ENCODE measurements at regions not wholly inside any gene's neighbourhood (a gene's known extent, or its start where the extent isn't known, plus 50 kb on each side); places are given as distances from the start of the nearest gene placed in this dataset.
"Not testable (repeated sequence)": the region's sequence is repeated elsewhere in the genome, so short reads cannot be mapped to it uniquely, and the experiment has no call there.

- H3K36me3 ChIP-seq (ENCODE audit: control insufficient read depth in 3 of 3, insufficient read depth in 3 of 3, low read length in 3 of 3), result peaks cover 12 to 19% (median 13%) of the 10 kb centered on the region in 3 donors
- no peak overlapping the region for H3K27ac ChIP-seq (ENCODE audit: low read depth, low read length)
- no peaks in the 10 kb centered on the region for H3K4me1 ChIP-seq (ENCODE audit: control insufficient read depth in 3 of 3, insufficient read depth in 3 of 3, low read length in 3 of 3)
- no peak overlapping the region for H3K9ac ChIP-seq (ENCODE audit: low read depth in 1 of 3, low read length in 3 of 3)
- H3K27me3 ChIP-seq (ENCODE audit: control insufficient read depth in 3 of 3, insufficient read depth in 3 of 3, low read length in 3 of 3), result no peaks in the 10 kb centered on the region
- H3K4me3 ChIP-seq (ENCODE audit: low read length in 3 of 3), result no peak overlapping the region
- no peaks in the 10 kb centered on the region for H3K9me3 ChIP-seq (ENCODE audit: control insufficient read depth in 3 of 3, low read length in 3 of 3)
These were observed 129.0 kb downstream of the CRYBB2 start for GRCh38 chr22:25348391-25348790.

DNA sequence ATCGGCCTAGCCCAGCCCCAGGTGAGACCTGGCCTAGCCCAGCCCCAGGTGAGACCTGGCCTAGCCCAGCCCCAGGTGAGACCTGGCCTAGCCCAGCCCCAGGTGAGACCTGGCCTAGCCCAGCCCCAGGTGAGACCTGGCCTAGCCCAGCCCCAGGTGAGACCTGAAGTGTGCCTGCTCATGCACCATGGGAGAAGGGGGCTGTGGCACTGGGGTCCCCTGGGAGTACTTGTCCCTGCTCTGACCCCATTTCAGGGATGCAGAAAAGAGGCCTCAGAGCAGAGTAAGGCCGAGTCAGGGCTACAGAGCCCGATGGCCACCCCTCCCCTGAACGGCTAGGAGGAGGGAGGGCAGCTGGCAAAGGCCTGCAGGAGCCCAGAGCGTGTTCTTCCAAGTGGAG lies 129.6 kb downstream of the CRYBB2 start:
- H3K27ac ChIP-seq (ENCODE audit: low read depth, low read length); H3K9me3 ChIP-seq (ENCODE audit: control insufficient read depth in 3 of 3, low read length in 3 of 3); H3K27me3 ChIP-seq (ENCODE audit: control insufficient read depth in 3 of 3, insufficient read depth in 3 of 3, low read length in 3 of 3); H3K4me1 ChIP-seq (ENCODE audit: control insufficient read depth in 3 of 3, insufficient read depth in 3 of 3, low read length in 3 of 3); H3K4me3 ChIP-seq (ENCODE audit: low read length in 3 of 3); H3K9ac ChIP-seq (ENCODE audit: low read depth in 1 of 3, low read length in 3 of 3): not testable (repeated sequence)
- peaks cover 18 to 24% (median 18%) of the 10 kb centered on the region in 3 donors for H3K36me3 ChIP-seq (ENCODE audit: control insufficient read depth in 3 of 3, insufficient read depth in 3 of 3, low read length in 3 of 3)

DNA sequence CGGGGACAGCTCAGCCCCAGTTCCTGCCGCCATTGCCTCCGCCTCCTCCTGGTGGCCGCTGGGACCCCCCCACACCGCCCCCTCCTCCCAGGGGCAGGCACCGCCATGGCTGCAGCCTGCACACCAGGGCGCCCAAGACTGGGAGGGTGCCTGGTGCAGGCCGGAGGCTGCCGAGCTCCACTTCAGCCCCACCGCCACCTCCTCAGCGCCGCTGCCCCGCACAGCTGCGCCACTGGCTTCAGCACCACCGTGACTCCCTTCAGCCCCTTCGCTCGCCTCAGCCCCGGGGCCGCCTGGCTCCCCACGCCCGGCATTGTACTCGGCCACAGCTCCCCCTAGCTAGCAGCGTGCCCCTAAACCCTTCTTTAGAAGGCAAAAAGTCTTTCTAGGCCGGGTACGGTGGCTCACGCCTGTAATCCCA lies 131.1 kb downstream of the CRYBB2 start:
- Histone ChIP-seq H3K4me3 (ENCODE audit: low read length in 3 of 3) (no peak overlapping the region), H3K9me3 (ENCODE audit: control insufficient read depth in 3 of 3, low read length in 3 of 3) (no peaks in the 10 kb centered on the region), H3K27me3 (ENCODE audit: control insufficient read depth in 3 of 3, insufficient read depth in 3 of 3, low read length in 3 of 3) (no peaks in the 10 kb centered on the region), H3K4me1 (ENCODE audit: control insufficient read depth in 3 of 3, insufficient read depth in 3 of 3, low read length in 3 of 3) (no peaks in the 10 kb centered on the region), H3K36me3 (ENCODE audit: control insufficient read depth in 3 of 3, insufficient read depth in 3 of 3, low read length in 3 of 3) (peaks cover 26 to 32% (median 27%) of the 10 kb centered on the region in 3 donors), H3K27ac (ENCODE audit: low read depth, low read length) (no peak overlapping the region), H3K9ac (ENCODE audit: low read depth in 1 of 3, low read length in 3 of 3) (no peak overlapping the region)

GRCh38 chr22:25351631-25352293 lies 132.3 kb downstream of the CRYBB2 start:
- peaks cover 27 to 35% (median 30%) of the 10 kb centered on the region in 3 donors for H3K36me3 ChIP-seq (ENCODE audit: control insufficient read depth in 3 of 3, insufficient read depth in 3 of 3, low read length in 3 of 3)
- H3K27me3 ChIP-seq (ENCODE audit: control insufficient read depth in 3 of 3, insufficient read depth in 3 of 3, low read length in 3 of 3), result no peaks in the 10 kb centered on the region
- H3K4me3 ChIP-seq (ENCODE audit: low read length in 3 of 3), result no peak overlapping the region
- H3K27ac ChIP-seq (ENCODE audit: low read depth, low read length), result no peak overlapping the region
- H3K4me1 ChIP-seq (ENCODE audit: control insufficient read depth in 3 of 3, insufficient read depth in 3 of 3, low read length in 3 of 3), result no peaks in the 10 kb centered on the region
- H3K9me3 ChIP-seq (ENCODE audit: control insufficient read depth in 3 of 3, low read length in 3 of 3), result no peaks in the 10 kb centered on the region
- H3K9ac ChIP-seq (ENCODE audit: low read depth in 1 of 3, low read length in 3 of 3), result no peak overlapping the region

- H3K27me3 ChIP-seq (ENCODE audit: control insufficient read depth in 3 of 3, insufficient read depth in 3 of 3, low read length in 3 of 3), result no peaks in the 10 kb centered on the region
- H3K36me3 ChIP-seq (ENCODE audit: control insufficient read depth in 3 of 3, insufficient read depth in 3 of 3, low read length in 3 of 3), result peaks cover 28 to 39% (median 35%) of the 10 kb centered on the region in 3 donors
- H3K9me3 ChIP-seq (ENCODE audit: control insufficient read depth in 3 of 3, low read length in 3 of 3), result no peaks in the 10 kb centered on the region
These were observed 132.8 kb downstream of the CRYBB2 start for GRCh38 chr22:25352294-25352680.

DNA sequence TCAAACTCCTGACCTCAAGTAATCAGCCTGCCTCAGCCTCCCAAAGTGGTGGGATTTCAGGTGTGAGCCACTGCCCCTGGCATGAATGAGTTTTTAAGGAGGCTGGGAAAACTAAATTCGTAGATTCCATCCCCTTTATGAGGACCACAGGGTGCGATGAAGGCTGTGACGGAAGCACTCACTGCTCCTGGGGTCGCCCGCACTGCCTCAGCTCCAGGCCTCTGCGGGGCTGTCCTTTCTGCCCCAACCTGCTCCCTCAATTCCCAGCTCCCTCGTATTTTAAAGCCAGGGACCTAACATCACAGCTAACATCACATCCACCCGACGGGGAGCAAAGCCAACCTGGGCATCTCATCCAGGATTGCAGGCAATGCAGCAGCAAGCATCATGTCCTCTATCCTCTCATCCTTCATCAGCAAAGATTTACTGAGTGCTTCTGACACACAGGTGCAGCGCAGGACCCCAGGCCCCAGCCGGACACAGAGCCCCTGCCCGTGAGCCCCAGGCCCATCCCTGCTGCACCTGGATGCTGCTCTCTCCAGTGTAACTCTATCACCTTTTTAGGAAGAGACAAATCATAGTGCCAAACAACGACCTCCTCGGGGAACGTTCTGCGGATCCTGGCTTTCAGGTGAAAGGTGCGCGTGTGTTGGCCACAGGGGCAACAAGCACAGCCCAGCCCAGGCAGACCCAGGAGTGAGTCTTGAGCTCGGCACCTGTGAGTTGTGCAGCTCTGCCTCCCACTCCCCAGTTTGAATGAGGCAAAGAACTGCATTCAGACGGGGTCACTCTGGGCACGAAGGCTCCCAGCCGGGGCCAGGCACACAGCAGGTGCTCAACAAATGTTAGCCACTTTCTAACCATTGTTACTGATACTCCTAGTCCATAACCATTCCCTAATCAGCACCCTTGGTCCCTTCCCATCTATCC lies 134.3 kb downstream of the CRYBB2 start:
- Histone ChIP-seq H3K9ac (ENCODE audit: low read depth in 1 of 3, low read length in 3 of 3) (no peak overlapping the region), H3K4me1 (ENCODE audit: control insufficient read depth in 3 of 3, insufficient read depth in 3 of 3, low read length in 3 of 3) (no peaks in the 10 kb centered on the region), H3K36me3 (ENCODE audit: control insufficient read depth in 3 of 3, insufficient read depth in 3 of 3, low read length in 3 of 3) (peaks cover 28 to 43% (median 40%) of the 10 kb centered on the region in 3 donors), H3K27ac (ENCODE audit: low read depth, low read length) (no peak overlapping the region), H3K4me3 (ENCODE audit: low read length in 3 of 3) (no peak overlapping the region), H3K27me3 (ENCODE audit: control insufficient read depth in 3 of 3, insufficient read depth in 3 of 3, low read length in 3 of 3) (no peaks in the 10 kb centered on the region), H3K9me3 (ENCODE audit: control insufficient read depth in 3 of 3, low read length in 3 of 3) (no peaks in the 10 kb centered on the region)

More at GRCh38 chr22:25352294-25352680, 132.8 kb downstream of the CRYBB2 start:
- no peaks in the 10 kb centered on the region for H3K4me1 ChIP-seq (ENCODE audit: control insufficient read depth in 3 of 3, insufficient read depth in 3 of 3, low read length in 3 of 3)
- no peak overlapping the region for H3K4me3 ChIP-seq (ENCODE audit: low read length in 3 of 3)
- H3K27ac ChIP-seq (ENCODE audit: low read depth, low read length), result no peak overlapping the region
- H3K9ac ChIP-seq (ENCODE audit: low read depth in 1 of 3, low read length in 3 of 3), result no peak overlapping the region

DNA sequence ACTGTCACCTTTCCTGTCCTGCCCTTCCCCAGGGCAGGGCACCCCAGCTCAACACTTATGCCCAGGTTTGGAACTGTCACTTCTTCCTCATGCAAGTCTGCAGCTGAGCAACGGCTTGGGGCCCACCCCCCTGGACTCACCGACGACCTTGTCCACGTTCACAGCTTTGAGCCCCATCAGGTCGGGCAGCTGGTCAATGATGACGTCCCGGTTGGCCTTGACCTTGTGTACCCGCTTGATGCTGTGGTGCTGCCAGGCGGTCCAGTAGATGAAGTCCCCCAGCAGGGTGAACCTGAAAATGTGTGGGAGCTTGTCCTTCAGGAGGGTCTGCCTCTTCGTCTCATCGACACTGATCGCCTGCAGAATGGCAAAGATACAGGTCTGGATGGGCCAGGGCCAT lies 135.0 kb downstream of the CRYBB2 start:
- Histone ChIP-seq H3K27ac (ENCODE audit: low read depth, low read length) (no peak overlapping the region), H3K4me1 (ENCODE audit: control insufficient read depth in 3 of 3, insufficient read depth in 3 of 3, low read length in 3 of 3) (no peaks in the 10 kb centered on the region), H3K36me3 (ENCODE audit: control insufficient read depth in 3 of 3, insufficient read depth in 3 of 3, low read length in 3 of 3) (peaks cover 28 to 44% (median 40%) of the 10 kb centered on the region in 3 donors), H3K9ac (ENCODE audit: low read depth in 1 of 3, low read length in 3 of 3) (no peak overlapping the region), H3K27me3 (ENCODE audit: control insufficient read depth in 3 of 3, insufficient read depth in 3 of 3, low read length in 3 of 3) (no peaks in the 10 kb centered on the region), H3K9me3 (ENCODE audit: control insufficient read depth in 3 of 3, low read length in 3 of 3) (no peaks in the 10 kb centered on the region), H3K4me3 (ENCODE audit: low read length in 3 of 3) (no peak overlapping the region)

GRCh38 chr22:25357132-25357455 lies 137.7 kb downstream of the CRYBB2 start:
- Histone ChIP-seq H3K4me1 (ENCODE audit: control insufficient read depth in 3 of 3, insufficient read depth in 3 of 3, low read length in 3 of 3) (peaks cover 0 to under 1% (median 0%) of the 10 kb centered on the region in 3 donors), H3K36me3 (ENCODE audit: control insufficient read depth in 3 of 3, insufficient read depth in 3 of 3, low read length in 3 of 3) (peaks cover 25 to 38% (median 31%) of the 10 kb centered on the region in 3 donors), H3K27me3 (ENCODE audit: control insufficient read depth in 3 of 3, insufficient read depth in 3 of 3, low read length in 3 of 3) (no peaks in the 10 kb centered on the region), H3K9ac (ENCODE audit: low read depth in 1 of 3, low read length in 3 of 3) (no peak overlapping the region), H3K9me3 (ENCODE audit: control insufficient read depth in 3 of 3, low read length in 3 of 3) (no peaks in the 10 kb centered on the region), H3K27ac (ENCODE audit: low read depth, low read length) (no peak overlapping the region), H3K4me3 (ENCODE audit: low read length in 3 of 3) (no peak overlapping the region)

DNA sequence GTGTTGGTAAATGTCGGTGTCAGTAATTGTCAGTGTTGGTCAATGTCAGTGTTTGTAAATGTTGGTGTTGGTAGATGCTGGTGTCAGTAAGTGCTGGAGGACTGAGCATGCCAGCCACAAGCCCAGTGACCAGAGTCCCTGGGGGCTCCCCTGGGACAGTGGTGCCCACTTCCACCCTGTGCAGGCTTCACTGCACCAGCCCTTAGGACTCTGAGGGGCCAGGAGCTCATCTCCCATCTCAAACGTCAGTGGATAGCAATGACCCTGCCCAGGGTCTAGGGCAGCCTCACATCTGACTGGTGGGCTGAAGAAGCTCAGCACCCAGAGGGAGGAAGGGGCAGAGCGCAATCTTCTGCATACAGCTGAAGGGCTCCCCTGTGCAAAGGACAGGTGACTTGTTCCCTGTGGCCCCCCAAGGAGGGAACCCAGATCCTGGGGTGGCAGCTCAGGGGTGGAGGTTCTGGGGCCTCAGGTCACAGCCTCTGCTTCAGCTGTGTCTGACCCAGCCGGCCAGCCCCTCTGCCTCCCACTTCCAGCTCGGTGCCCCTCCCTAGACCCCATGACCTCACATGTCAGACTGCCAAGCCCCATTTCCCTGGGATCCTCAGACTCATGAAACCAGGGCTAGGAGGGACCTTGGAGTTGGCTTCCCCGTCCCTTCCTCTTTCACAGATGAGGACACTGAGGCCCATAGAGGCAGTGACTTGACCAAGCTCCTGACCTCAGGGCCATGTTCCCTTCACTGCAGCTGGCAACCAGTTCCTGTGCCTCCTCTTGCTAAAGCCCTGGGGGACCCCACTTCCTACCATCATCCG lies 138.4 kb downstream of the CRYBB2 start:
- no peak overlapping the region for H3K4me3 ChIP-seq (ENCODE audit: low read length in 3 of 3)
- no peak overlapping the region for H3K9ac ChIP-seq (ENCODE audit: low read depth in 1 of 3, low read length in 3 of 3)
- peaks cover 22 to 35% (median 28%) of the 10 kb centered on the region in 3 donors for H3K36me3 ChIP-seq (ENCODE audit: control insufficient read depth in 3 of 3, insufficient read depth in 3 of 3, low read length in 3 of 3)
- no peaks in the 10 kb centered on the region for H3K9me3 ChIP-seq (ENCODE audit: control insufficient read depth in 3 of 3, low read length in 3 of 3)
- H3K4me1 ChIP-seq (ENCODE audit: control insufficient read depth in 3 of 3, insufficient read depth in 3 of 3, low read length in 3 of 3), result peaks cover 5 to 8% (median 5%) of the 10 kb centered on the region in 3 donors
- H3K27me3 ChIP-seq (ENCODE audit: control insufficient read depth in 3 of 3, insufficient read depth in 3 of 3, low read length in 3 of 3), result no peaks in the 10 kb centered on the region
- H3K27ac ChIP-seq (ENCODE audit: low read depth, low read length), result no peak overlapping the region

Measured in skeletal muscle tissue (tissue), 3 donors.